ENCODE measurements at regions not wholly inside any gene's neighbourhood (a gene's known extent, or its start where the extent isn't known, plus 50 kb on each side); places are given as distances from the start of the nearest gene placed in this dataset.
"Not testable (repeated sequence)": the region's sequence is repeated elsewhere in the genome, so short reads cannot be mapped to it uniquely, and the experiment has no call there.

DNA sequence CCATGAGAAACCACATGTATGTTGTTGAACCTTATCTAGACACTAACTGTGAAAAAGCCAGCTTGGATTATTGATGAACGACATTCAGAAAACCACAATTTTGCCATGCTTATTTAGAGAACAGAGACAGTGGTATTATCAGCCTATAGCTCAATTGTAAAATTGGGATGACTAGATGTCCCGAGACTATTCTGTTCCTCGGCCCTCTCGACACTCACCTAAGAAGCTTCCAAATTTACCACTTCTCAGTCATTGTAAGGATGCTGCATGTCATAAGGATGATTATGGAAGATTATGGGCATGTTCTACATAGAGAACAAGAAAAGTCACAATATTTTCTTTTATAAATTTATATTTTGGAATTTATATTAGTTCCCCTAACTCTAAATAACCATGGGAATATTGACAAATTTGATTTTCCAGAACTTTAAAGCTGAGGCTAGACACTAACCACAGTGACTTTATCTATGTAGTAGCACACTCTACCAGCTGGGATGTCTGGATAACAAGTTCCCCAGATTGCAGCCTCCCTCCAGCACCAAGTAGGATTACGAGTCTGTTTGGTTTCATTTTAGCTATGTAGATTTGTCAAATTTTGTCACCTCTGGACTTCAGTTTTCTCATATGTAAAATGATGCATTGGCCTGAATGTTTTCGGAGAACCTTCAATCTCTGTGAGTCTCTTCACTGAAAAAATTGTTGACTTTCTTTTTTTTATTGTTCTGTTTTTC lies 513.6 kb downstream of the IRS2 start:
- Histone ChIP-seq H3K4me3 (ENCODE audit: low read depth, low read length) (no peak overlapping the region), H3K27me3 (ENCODE audit: control insufficient read depth, insufficient read depth, low read length) (no peaks in the 10 kb centered on the region), H3K27ac (ENCODE audit: insufficient read depth, low read length, poor library complexity, severe bottlenecking) (no peak overlapping the region), H3K9me3 (ENCODE audit: control insufficient read depth in 2 of 2, low read length in 2 of 2) (no peaks in the 10 kb centered on the region), H3K4me1 (ENCODE audit: control insufficient read depth, insufficient read depth, low read length, poor library complexity, severe bottlenecking) (no peaks in the 10 kb centered on the region), H3K36me3 (ENCODE audit: control insufficient read depth, insufficient read depth, low read length) (no peaks in the 10 kb centered on the region)
- Mint-ChIP-seq H3K27me3 (peaks cover 7% of the 10 kb centered on the region), H3K36me3 (peaks cover 3% of the 10 kb centered on the region), H3K27ac (no peak overlapping the region), H3K4me1 (no peaks in the 10 kb centered on the region), H3K9me3 (peaks cover 0 to 3% (median 0%) of the 10 kb centered on the region in 7 donors), H3K4me3 (no peak overlapping the region)
- DNase-seq (no peak), ATAC-seq (ENCODE audit: low read depth in 2 of 2) (no peak)

DNA sequence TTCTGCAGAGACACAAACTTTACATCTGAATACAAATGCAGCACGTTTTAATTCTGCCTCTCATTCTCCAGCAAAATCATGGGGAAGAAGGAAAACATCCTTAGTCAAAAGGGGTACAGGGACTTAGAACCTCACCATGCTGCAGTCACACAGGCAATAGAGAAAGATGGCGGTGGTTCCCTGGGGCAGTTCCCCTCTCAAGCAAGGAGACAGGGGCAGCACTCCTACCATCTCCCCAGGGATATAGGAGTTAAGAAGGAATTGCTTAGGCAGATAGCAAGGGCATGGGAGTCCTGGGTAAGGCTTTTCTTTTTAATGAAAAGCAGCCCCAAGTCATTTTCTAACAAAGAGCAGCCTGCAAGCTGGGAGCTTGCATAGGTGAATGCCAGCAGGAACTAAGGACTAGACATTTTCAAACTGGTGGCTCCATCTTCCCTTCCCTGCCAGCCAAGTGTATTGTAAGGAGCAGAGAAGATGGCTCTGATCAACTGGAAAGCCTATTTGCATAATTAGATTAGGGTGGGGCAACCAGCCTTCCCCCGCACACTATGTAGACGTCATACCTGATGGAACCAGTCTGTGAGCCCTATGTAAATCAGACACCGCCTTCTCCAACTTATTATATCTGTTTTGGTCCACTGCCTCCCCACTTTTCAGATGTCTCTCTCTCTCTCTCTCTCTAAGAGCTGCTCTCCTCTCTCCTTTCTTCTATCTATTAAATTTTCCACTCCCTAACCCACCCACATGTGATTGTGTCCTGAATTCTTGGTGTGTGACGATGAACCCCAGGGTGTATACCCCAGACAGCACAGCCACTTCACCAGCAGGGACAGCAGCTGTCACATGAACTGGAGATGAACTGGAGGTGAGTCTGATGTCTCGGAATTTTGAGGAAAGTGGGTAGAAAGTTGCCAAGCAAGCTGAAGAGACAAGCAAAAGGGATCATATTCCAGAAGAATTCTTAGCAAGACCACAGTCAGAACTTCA lies 514.5 kb downstream of the IRS2 start:
- H3K36me3 Mint-ChIP-seq, result peaks cover 3% of the 10 kb centered on the region
- H3K36me3 ChIP-seq (ENCODE audit: control insufficient read depth, insufficient read depth, low read length), result no peaks in the 10 kb centered on the region
- ATAC-seq (ENCODE audit: low read depth in 2 of 2) (no peak), DNase-seq (no peak)
- H3K27me3 ChIP-seq (ENCODE audit: control insufficient read depth, insufficient read depth, low read length), result no peaks in the 10 kb centered on the region
- no peaks in the 10 kb centered on the region for H3K9me3 ChIP-seq (ENCODE audit: control insufficient read depth in 2 of 2, low read length in 2 of 2)
- H3K27ac Mint-ChIP-seq, result no peak overlapping the region
- no peaks in the 10 kb centered on the region for H3K4me1 Mint-ChIP-seq
- H3K27me3 Mint-ChIP-seq, result peaks cover 7% of the 10 kb centered on the region
- H3K9me3 Mint-ChIP-seq, result peaks cover 0 to 3% (median 0%) of the 10 kb centered on the region in 7 donors
- H3K27ac ChIP-seq (ENCODE audit: insufficient read depth, low read length, poor library complexity, severe bottlenecking), result no peak overlapping the region
- H3K4me1 ChIP-seq (ENCODE audit: control insufficient read depth, insufficient read depth, low read length, poor library complexity, severe bottlenecking), result no peaks in the 10 kb centered on the region
- no peak overlapping the region for H3K4me3 ChIP-seq (ENCODE audit: low read depth, low read length)
- H3K4me3 Mint-ChIP-seq, result no peak overlapping the region

DNA sequence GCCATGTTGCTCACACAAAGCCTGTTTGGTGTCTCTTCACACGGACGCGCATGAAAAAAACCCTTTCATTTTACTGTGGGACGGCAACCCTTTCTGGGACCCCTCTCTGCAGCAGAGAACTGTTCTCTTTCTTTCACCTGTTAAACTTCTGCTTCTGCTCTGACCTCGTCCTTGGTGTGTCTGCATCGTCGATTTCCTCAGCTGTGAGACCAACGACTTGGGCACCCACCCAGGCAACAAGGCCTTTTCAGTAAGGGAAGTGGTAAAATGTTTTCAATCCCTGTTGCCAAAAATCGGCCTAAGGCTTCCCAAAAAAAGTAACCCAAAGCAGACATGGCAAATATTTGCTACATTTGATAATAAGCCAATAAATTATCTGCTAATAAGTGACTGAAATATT lies 515.3 kb downstream of the IRS2 start:
- no peaks in the 10 kb centered on the region for H3K4me1 ChIP-seq (ENCODE audit: control insufficient read depth, insufficient read depth, low read length, poor library complexity, severe bottlenecking)
- ATAC-seq (ENCODE audit: low read depth in 2 of 2) (no peak), DNase-seq (no peak)
- no peak overlapping the region for H3K4me3 ChIP-seq (ENCODE audit: low read depth, low read length)
- Mint-ChIP-seq H3K27ac (no peak overlapping the region), H3K4me1 (no peaks in the 10 kb centered on the region), H3K27me3 (peaks cover 4% of the 10 kb centered on the region), H3K36me3 (peaks cover 3% of the 10 kb centered on the region), H3K9me3 (peaks cover 0 to 2% (median 0%) of the 10 kb centered on the region in 7 donors), H3K4me3 (no peak overlapping the region)
- H3K36me3 ChIP-seq (ENCODE audit: control insufficient read depth, insufficient read depth, low read length), result no peaks in the 10 kb centered on the region
- no peak overlapping the region for H3K27ac ChIP-seq (ENCODE audit: insufficient read depth, low read length, poor library complexity, severe bottlenecking)
- no peaks in the 10 kb centered on the region for H3K27me3 ChIP-seq (ENCODE audit: control insufficient read depth, insufficient read depth, low read length)
- no peaks in the 10 kb centered on the region for H3K9me3 ChIP-seq (ENCODE audit: control insufficient read depth in 2 of 2, low read length in 2 of 2)

DNA sequence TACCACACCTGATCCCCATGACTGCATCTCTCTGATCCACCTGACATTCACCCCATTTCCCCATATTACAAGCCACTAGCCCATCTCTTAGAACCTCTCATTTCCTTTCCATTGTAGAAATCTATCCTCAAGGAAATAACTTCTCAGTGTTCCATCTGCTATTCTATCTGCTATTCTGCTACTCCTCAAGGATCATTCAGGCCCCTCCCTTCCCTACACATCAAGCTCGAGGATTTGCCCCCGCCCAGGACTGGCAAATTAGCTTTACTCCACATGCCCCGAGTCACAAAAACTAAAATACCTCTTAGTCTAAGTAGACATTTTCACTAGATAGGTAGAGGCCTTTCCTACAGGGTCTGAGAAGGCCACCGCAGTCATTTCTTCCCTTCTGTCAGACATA lies 517.0 kb downstream of the IRS2 start:
- H3K9me3 Mint-ChIP-seq; H3K27ac Mint-ChIP-seq; H3K36me3 ChIP-seq (ENCODE audit: control insufficient read depth, insufficient read depth, low read length); H3K4me3 ChIP-seq (ENCODE audit: low read depth, low read length); DNase-seq; H3K4me1 ChIP-seq (ENCODE audit: control insufficient read depth, insufficient read depth, low read length, poor library complexity, severe bottlenecking); H3K4me1 Mint-ChIP-seq; H3K36me3 Mint-ChIP-seq; H3K4me3 Mint-ChIP-seq; H3K27ac ChIP-seq (ENCODE audit: insufficient read depth, low read length, poor library complexity, severe bottlenecking); H3K9me3 ChIP-seq (ENCODE audit: control insufficient read depth in 2 of 2, low read length in 2 of 2); H3K27me3 ChIP-seq (ENCODE audit: control insufficient read depth, insufficient read depth, low read length); ATAC-seq (ENCODE audit: low read depth in 2 of 2); H3K27me3 Mint-ChIP-seq: not testable (repeated sequence)

DNA sequence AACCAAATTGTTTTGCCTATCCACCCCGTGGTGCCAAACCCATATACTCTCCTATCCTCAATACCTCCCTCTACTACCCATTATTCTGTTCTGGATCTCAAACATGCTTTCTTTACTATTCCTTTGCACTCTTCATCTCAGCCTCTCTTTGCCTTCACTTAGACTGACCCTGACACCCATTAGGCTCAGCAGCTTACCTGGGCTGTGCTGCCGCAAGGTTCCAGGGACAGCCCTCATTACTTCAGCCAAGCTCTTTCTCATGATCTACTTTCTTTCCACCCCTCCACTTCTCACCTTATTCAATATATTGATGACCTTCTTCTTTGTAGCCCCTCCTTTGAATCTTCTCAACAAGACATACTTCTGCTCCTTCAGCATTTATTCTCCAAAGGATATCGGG lies 517.9 kb downstream of the IRS2 start:
- H3K27ac ChIP-seq (ENCODE audit: insufficient read depth, low read length, poor library complexity, severe bottlenecking); H3K4me3 Mint-ChIP-seq; H3K4me1 ChIP-seq (ENCODE audit: control insufficient read depth, insufficient read depth, low read length, poor library complexity, severe bottlenecking); H3K4me1 Mint-ChIP-seq; ATAC-seq (ENCODE audit: low read depth in 2 of 2); H3K9me3 ChIP-seq (ENCODE audit: control insufficient read depth in 2 of 2, low read length in 2 of 2); H3K27me3 Mint-ChIP-seq; H3K36me3 Mint-ChIP-seq; H3K4me3 ChIP-seq (ENCODE audit: low read depth, low read length); DNase-seq; H3K27me3 ChIP-seq (ENCODE audit: control insufficient read depth, insufficient read depth, low read length); H3K9me3 Mint-ChIP-seq; H3K36me3 ChIP-seq (ENCODE audit: control insufficient read depth, insufficient read depth, low read length); H3K27ac Mint-ChIP-seq: not testable (repeated sequence)

DNA sequence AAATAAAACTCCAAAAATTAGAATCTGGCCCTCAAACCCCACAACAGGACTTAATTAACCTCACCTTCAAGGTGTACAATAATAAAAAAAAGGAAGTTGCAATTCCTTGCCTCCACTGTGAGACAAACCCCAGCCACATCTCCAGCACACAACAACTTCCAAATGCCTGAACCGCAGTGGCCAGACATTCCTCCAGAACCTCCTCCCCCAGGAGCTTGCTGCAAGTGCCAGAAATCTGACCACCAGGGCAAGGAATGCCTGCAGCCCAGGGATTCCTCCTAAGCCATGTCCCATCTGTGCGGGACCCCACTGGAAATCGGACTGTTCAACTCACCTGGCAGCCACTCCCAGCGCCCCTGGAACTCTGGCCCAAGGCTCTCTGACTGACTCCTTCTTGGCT lies 519.0 kb downstream of the IRS2 start:
- not testable (repeated sequence) for H3K4me1 ChIP-seq (ENCODE audit: control insufficient read depth, insufficient read depth, low read length, poor library complexity, severe bottlenecking); DNase-seq; H3K9me3 Mint-ChIP-seq; H3K27ac ChIP-seq (ENCODE audit: insufficient read depth, low read length, poor library complexity, severe bottlenecking); H3K4me3 Mint-ChIP-seq; ATAC-seq (ENCODE audit: low read depth in 2 of 2); H3K9me3 ChIP-seq (ENCODE audit: control insufficient read depth in 2 of 2, low read length in 2 of 2); H3K4me1 Mint-ChIP-seq; H3K27me3 ChIP-seq (ENCODE audit: control insufficient read depth, insufficient read depth, low read length); H3K36me3 ChIP-seq (ENCODE audit: control insufficient read depth, insufficient read depth, low read length); H3K27me3 Mint-ChIP-seq; H3K36me3 Mint-ChIP-seq; H3K4me3 ChIP-seq (ENCODE audit: low read depth, low read length); H3K27ac Mint-ChIP-seq

DNA sequence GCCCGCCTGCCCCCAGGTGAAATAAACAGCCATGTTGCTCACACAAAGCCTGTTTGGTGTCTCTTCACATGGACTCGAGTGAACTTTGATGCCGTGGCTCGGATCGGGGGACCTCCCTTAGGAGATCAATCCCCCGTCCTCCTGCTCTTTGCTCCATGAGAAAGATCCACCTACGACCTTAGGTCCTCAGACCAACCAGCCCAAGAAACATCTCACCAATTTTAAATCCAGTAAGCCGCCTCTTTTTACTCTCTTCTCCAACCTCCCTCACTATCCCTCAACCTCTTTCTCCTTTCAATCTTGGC lies 521.0 kb downstream of the IRS2 start:
- not testable (repeated sequence) for H3K36me3 Mint-ChIP-seq; H3K27me3 ChIP-seq (ENCODE audit: control insufficient read depth, insufficient read depth, low read length); H3K4me1 Mint-ChIP-seq; H3K4me1 ChIP-seq (ENCODE audit: control insufficient read depth, insufficient read depth, low read length, poor library complexity, severe bottlenecking); H3K27ac ChIP-seq (ENCODE audit: insufficient read depth, low read length, poor library complexity, severe bottlenecking); H3K4me3 Mint-ChIP-seq; H3K9me3 ChIP-seq (ENCODE audit: control insufficient read depth in 2 of 2, low read length in 2 of 2); DNase-seq; H3K27me3 Mint-ChIP-seq; H3K9me3 Mint-ChIP-seq; ATAC-seq (ENCODE audit: low read depth in 2 of 2); H3K36me3 ChIP-seq (ENCODE audit: control insufficient read depth, insufficient read depth, low read length); H3K27ac Mint-ChIP-seq; H3K4me3 ChIP-seq (ENCODE audit: low read depth, low read length)

All from CD4-positive, CD25-positive, alpha-beta regulatory T cell (primary cell).